Spinal cord (tissue), 9 donors: ENCODE measurements at regions not wholly inside any gene's neighbourhood (a gene's known extent, or its start where the extent isn't known, plus 50 kb on each side); places are given as distances from the start of the nearest gene placed in this dataset.

Experiments used
- DNase-seq, 6 donors: peaks; one replicate each; pipeline versions ENCODE4 v3.0.0 to v3.0.0-alpha.2; 2013 to 2015; ENCODE audit warnings: low spot score in 6 of 6, low read depth in 4 of 6
- H3K27ac ChIP-seq: one replicate; pipeline ENCODE4 v1.5.1; 2013; ENCODE audit warnings: low read depth, low read length, control low read depth
- H3K27me3 ChIP-seq: one replicate; pipeline ENCODE4 v1.6.1; 2013; ENCODE audit warnings: low read length; ENCODE audit not compliant: control insufficient read depth, insufficient read depth
- H3K36me3 ChIP-seq: one replicate; pipeline ENCODE4 v1.6.1; 2013; ENCODE audit warnings: low read length; ENCODE audit not compliant: control insufficient read depth, insufficient read depth
- H3K4me1 ChIP-seq: one replicate; pipeline ENCODE4 v1.6.1; 2013; ENCODE audit warnings: low read length; ENCODE audit not compliant: control insufficient read depth, insufficient read depth
- H3K4me3 ChIP-seq: one replicate; pipeline ENCODE4 v1.5.1; 2013; ENCODE audit warnings: low read depth, low read length, control low read depth
- H3K9me3 ChIP-seq: one replicate; pipeline ENCODE4 v1.6.1; 2013; ENCODE audit warnings: low read length; ENCODE audit not compliant: control insufficient read depth, insufficient read depth
- WGBS: methylation state at CpG from one replicate; pipeline ENCODE4 v1.1.5; 2013; ENCODE audit warnings: missing lambda C conversion rate; ENCODE audit not compliant: insufficient coverage; 5-methylcytosine and 5-hydroxymethylcytosine counted together
- donor health status: healthy.

GRCh38 chr11:37503411-37504059, 905.5 kb upstream of the RAG2 start:
- WGBS = no CpG with 5 or more reads among the region's 2 CpGs
- H3K4me1 ChIP-seq = no peaks in the 10 kb centered on the region

GRCh38 chr11:37502202-37502601, 904.2 kb upstream of the RAG2 start:
- H3K4me3 ChIP-seq = no peak overlapping the region
- H3K27ac ChIP-seq = no peak overlapping the region
- no peaks in the 10 kb centered on the region for H3K36me3 ChIP-seq
- DNase-seq = no peak
- peaks cover 3% of the 10 kb centered on the region for H3K27me3 ChIP-seq
- WGBS = no CpG with 5 or more reads among the region's 2 CpGs
- no peaks in the 10 kb centered on the region for H3K4me1 ChIP-seq
- no peaks in the 10 kb centered on the region for H3K9me3 ChIP-seq

More at GRCh38 chr11:37503411-37504059, 905.5 kb upstream of the RAG2 start:
- Histone ChIP-seq H3K36me3 (no peaks in the 10 kb centered on the region), H3K27ac (no peak overlapping the region), H3K27me3 (peaks cover 3% of the 10 kb centered on the region), H3K9me3 (no peaks in the 10 kb centered on the region), H3K4me3 (no peak overlapping the region)
- peak in 2 of 6 donors; percentile 1 to 9 for DNase-seq

- WGBS = 69% methylated on average over 2 of the region's 2 CpGs
- no peak overlapping the region for H3K27ac ChIP-seq
- no peaks in the 10 kb centered on the region for H3K4me1 ChIP-seq
Observed at GRCh38 chr11:37500425-37500824, 902.4 kb upstream of the RAG2 start.

GRCh38 chr11:37497326-37497725, 899.3 kb upstream of the RAG2 start:
- H3K4me3 ChIP-seq = no peak overlapping the region
- H3K9me3 ChIP-seq = no peaks in the 10 kb centered on the region
- H3K36me3 ChIP-seq = no peaks in the 10 kb centered on the region
- no peaks in the 10 kb centered on the region for H3K4me1 ChIP-seq
- H3K27me3 ChIP-seq = no peaks in the 10 kb centered on the region
- no peak overlapping the region for H3K27ac ChIP-seq
- DNase-seq = no peak
- WGBS = no CpG with 5 or more reads among the region's 1 CpG

More at GRCh38 chr11:37500425-37500824, 902.4 kb upstream of the RAG2 start:
- no peaks in the 10 kb centered on the region for H3K27me3 ChIP-seq
- no peaks in the 10 kb centered on the region for H3K36me3 ChIP-seq
- no peak for DNase-seq
- no peak overlapping the region for H3K4me3 ChIP-seq
- H3K9me3 ChIP-seq = no peaks in the 10 kb centered on the region

- H3K27ac ChIP-seq = no peak overlapping the region
- WGBS = no CpG with 5 or more reads among the region's 1 CpG
- no peak for DNase-seq
- H3K27me3 ChIP-seq = no peaks in the 10 kb centered on the region
- no peaks in the 10 kb centered on the region for H3K36me3 ChIP-seq
- H3K4me1 ChIP-seq = no peaks in the 10 kb centered on the region
- no peak overlapping the region for H3K4me3 ChIP-seq
- no peaks in the 10 kb centered on the region for H3K9me3 ChIP-seq
Observed at GRCh38 chr11:37496201-37496600, 898.2 kb upstream of the RAG2 start.

- H3K4me1 ChIP-seq = no peaks in the 10 kb centered on the region
- no peak overlapping the region for H3K27ac ChIP-seq
- no peaks in the 10 kb centered on the region for H3K9me3 ChIP-seq
Observed at GRCh38 chr11:37484298-37484697, 886.3 kb upstream of the RAG2 start.

GRCh38 chr11:37483761-37484160, 885.7 kb upstream of the RAG2 start:
- Histone ChIP-seq H3K27ac (no peak overlapping the region), H3K9me3 (no peaks in the 10 kb centered on the region), H3K4me1 (no peaks in the 10 kb centered on the region), H3K27me3 (no peaks in the 10 kb centered on the region), H3K4me3 (no peak overlapping the region), H3K36me3 (no peaks in the 10 kb centered on the region)
- peak in 1 of 6 donors; percentile 58 for DNase-seq
- WGBS = no CpG with 5 or more reads among the region's 1 CpG

More at GRCh38 chr11:37484298-37484697, 886.3 kb upstream of the RAG2 start:
- H3K4me3 ChIP-seq = no peak overlapping the region
- no peak for DNase-seq
- H3K36me3 ChIP-seq = no peaks in the 10 kb centered on the region
- H3K27me3 ChIP-seq = no peaks in the 10 kb centered on the region

- no peak overlapping the region for H3K27ac ChIP-seq
- H3K36me3 ChIP-seq = no peaks in the 10 kb centered on the region
- H3K4me3 ChIP-seq = no peak overlapping the region
- H3K27me3 ChIP-seq = no peaks in the 10 kb centered on the region
- H3K4me1 ChIP-seq = no peaks in the 10 kb centered on the region
- H3K9me3 ChIP-seq = no peaks in the 10 kb centered on the region
- no CpG with 5 or more reads among the region's 2 CpGs for WGBS
- DNase-seq = no peak
Observed at GRCh38 chr11:37474889-37475288, 876.9 kb upstream of the RAG2 start.

GRCh38 chr11:37468344-37468743, 870.3 kb upstream of the RAG2 start:
- H3K4me3 ChIP-seq = no peak overlapping the region
- no peaks in the 10 kb centered on the region for H3K36me3 ChIP-seq
- no peaks in the 10 kb centered on the region for H3K4me1 ChIP-seq
- H3K27me3 ChIP-seq = no peaks in the 10 kb centered on the region
- no CpG with 5 or more reads among the region's 4 CpGs for WGBS
- H3K9me3 ChIP-seq = no peaks in the 10 kb centered on the region
- H3K27ac ChIP-seq = no peak overlapping the region
- no peak for DNase-seq

- no peak overlapping the region for H3K4me3 ChIP-seq
- no peak for DNase-seq
- no peaks in the 10 kb centered on the region for H3K36me3 ChIP-seq
- H3K27me3 ChIP-seq = no peaks in the 10 kb centered on the region
- H3K4me1 ChIP-seq = no peaks in the 10 kb centered on the region
- H3K9me3 ChIP-seq = no peaks in the 10 kb centered on the region
- H3K27ac ChIP-seq = no peak overlapping the region
Observed at GRCh38 chr11:37465221-37465620, 867.2 kb upstream of the RAG2 start.
